Dermis blood vessel endothelial cell (primary cell): ENCODE measurements at regions not wholly inside any gene's neighbourhood (a gene's known extent, or its start where the extent isn't known, plus 50 kb on each side); places are given as distances from the start of the nearest gene placed in this dataset.
"Not testable (repeated sequence)": the region's sequence is repeated elsewhere in the genome, so short reads cannot be mapped to it uniquely, and the experiment has no call there.

Experiments used
- DNase-seq: peaks from one replicate; pipeline ENCODE4 v3.0.0; 2010

- not testable (repeated sequence) for DNase-seq
Observed at GRCh38 chr2:95686056-95686825, 94.4 kb downstream of the TRIM43 start.

DNA sequence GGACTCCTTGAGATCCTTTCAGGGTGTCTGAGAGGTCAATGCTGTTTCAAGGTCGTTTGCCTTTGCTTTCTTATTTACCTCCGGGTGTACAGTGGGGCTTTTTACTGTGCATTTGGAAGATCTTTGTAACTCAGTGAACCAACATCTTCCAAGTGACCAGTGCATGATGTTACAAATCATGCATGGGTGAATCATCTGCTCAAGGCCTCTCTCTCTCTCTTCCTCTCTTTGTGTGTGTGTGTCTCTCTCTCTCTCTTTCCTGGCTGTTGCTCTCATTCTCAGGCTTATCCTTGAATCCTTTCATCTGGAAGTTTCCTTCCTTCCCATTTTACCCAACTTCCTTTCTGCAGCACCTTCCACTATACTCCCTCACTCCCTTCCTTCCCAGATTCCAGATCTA, 96.1 kb downstream of the TRIM43 start:
- not testable (repeated sequence) for DNase-seq

GRCh38 chr2:95691210-95691609, 99.4 kb downstream of the TRIM43 start:
- DNase-seq, result not testable (repeated sequence)

DNA sequence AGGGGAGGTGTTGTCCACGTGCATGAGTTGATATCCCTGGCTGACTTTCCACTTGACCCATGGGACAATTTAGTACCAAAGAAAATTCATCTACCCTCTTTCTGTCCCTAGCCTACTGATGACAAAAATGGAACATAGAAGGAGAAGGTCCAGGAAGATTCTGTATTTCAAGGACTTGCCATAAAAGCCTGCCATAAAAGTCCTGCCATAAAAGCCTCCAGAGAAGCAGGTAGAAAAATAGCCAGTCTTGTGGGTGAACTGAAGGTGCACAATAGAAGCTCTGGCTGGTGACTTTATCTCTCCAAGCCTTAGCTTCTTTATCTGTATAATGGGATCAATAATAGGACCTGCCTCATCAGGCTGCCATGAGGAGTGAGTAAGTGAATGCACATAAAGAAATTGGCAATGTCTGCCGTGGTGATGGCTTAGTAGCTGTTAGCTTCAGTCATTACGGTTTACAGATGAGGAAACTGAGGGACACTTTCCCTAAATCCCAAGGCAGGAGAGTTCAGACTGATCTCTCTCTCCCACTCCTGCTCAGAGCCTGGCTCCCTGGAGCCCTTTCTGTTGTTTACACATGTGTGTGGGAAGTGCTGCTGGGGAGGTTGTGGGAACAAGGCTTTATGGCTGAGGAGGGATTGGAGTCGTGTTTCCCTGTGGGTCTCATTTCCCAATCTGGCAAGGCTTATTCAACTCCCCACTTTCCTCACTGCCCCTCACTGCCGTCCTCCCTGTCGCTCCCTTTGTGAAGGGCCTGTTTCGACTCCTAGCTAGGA, 101.5 kb downstream of the TRIM43 start:
- DNase-seq, result not testable (repeated sequence)

DNA sequence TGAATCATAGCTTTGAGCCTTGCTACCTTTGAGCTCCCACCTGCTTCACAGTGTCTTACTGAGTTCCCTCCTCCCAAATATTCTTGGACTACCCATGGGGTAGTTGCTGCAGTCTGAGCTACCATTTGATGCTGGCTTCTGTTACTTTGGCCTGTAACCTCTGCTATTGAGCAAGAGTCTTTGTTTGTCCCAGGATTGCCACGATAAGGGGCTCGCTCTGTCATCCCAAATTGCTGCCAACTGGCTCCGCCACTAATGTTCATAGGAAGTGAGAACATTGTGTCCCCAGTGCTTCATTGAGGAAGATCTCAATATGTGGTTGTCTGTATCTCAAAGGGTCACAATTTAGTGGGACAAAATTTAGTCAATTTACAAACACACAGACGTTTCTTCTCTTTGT, 103.8 kb downstream of the TRIM43 start:
- no peak for DNase-seq

- no peak for DNase-seq
Observed at GRCh38 chr2:95698146-95698545, 106.3 kb downstream of the TRIM43 start.

DNA sequence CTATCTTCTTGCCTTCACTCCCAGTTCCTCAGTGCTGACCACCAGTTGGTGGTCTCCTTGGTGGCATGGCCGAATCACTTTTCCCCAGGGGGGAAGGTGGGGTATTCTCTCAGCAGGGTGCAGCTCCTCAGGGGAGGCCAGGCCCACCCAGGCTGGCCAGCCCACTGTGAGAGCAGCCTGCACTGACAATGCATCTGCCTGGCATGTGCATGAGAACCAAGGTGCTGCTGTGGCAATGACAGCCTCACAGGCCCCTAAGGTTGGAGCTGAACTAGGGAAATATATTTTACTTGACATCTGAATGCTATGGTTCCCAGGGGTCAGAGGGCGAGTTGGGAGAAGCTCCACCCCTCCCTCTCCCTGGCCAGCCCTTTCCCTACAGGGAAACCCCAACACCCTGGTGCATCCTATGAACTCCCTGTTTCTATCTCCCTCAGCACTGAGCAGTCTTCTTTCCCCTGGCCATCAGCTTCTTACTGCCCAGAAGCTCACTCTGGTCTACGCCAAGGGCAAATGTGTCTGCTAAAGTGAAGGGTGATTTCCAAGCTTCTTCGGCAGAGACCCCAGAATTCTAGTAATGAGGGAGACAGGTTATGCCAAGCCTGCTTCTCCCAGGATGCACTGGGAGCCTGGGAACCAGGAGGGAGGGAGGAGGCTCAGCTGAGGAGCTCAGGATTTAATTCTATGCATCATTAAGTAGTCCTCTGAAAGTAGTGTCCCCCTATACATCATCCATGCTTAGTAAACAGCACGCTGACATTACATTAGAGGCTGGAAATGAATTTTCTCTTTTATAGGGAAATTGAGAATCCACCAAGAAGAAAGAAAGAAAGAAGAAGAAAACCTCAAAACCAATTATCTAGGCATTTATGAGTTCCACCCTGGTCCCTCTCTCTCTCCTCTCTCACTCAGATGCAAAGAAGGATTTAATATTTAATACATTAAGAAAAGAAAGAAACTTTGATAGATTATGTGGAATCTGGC, 107.7 kb downstream of the TRIM43 start:
- not testable (repeated sequence) for DNase-seq

DNA sequence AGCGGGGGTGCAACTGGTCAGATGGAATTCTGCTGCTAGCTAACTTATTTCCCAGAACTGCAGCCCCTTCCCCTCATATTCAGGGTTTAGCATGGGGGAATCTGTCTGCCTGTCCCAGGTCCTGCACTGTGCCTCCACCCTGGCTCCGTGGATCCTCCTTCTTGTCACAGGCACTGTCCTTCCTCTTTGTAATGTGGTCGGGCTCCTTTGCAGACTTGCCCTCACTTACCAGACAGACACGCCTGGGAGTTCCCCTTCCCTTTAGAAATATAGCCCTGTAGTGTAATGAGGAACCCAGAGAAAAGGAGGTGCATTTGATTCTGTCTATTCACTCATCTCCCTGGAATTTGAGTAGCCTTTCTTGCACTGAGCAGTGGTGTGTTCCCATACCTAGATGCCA, 108.7 kb downstream of the TRIM43 start:
- DNase-seq, result no peak

DNA sequence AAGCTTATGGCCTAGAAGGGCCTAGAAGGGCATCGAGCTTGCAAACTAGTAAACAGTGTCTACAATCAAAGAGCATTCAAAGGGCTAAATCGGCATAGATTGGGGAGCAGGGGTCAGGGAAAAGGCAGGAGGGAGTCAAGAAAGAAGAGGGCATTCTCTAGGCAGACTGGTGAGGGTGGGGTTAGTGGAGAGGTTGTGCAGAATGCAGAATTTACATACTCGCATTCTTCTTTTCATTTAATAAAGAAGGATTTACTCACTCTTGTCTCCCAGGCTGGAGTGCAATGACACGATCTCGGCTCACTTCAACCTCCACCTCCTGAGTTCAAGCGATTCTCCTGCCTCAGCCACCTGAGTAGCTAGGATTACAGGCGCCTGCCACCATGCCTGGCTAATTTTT, 110.7 kb downstream of the TRIM43 start:
- no peak for DNase-seq

DNA sequence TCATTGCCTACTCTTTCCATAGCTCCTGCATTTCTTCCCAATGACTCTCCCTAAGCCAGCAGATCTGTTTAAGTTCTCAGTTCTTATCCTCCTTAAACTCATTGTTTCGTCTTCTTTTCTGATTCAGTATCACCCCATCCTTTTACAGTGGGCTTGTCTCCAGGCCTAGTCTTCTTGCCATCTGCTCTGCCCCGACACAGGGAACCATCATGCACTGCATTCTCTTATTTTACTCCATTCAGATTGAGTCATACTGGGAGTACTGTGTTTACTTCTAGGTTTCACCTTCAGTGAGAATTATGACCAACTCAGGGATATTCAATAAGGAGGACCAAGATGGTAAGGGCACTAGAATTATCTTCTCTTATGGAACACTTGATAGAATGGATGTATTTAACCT, 115.4 kb downstream of the TRIM43 start:
- DNase-seq, result not testable (repeated sequence)

- no peak for DNase-seq
Observed at GRCh38 chr2:95707837-95708236, 116.0 kb downstream of the TRIM43 start.

DNA sequence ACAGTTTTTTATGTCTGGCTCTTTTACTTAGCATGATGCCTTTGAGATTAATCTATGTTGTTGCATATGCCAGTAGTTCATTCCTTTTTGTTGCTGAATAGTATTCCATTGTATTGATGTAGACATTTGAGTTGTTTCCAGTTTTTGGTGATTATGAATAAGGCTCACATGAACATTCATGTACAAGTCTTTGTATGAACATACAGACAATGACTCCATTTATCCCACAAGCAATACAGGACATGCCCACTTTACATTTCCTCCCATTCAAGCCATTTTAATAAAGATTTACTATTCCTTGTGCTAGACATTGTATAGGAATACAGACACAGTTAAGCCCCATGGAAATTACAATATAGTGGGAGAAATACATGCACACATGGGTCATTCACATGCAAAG, 118.0 kb downstream of the TRIM43 start:
- DNase-seq, result no peak

GRCh38 chr2:95713470-95714177, 121.8 kb downstream of the TRIM43 start:
- DNase-seq, result not testable (repeated sequence)

DNA sequence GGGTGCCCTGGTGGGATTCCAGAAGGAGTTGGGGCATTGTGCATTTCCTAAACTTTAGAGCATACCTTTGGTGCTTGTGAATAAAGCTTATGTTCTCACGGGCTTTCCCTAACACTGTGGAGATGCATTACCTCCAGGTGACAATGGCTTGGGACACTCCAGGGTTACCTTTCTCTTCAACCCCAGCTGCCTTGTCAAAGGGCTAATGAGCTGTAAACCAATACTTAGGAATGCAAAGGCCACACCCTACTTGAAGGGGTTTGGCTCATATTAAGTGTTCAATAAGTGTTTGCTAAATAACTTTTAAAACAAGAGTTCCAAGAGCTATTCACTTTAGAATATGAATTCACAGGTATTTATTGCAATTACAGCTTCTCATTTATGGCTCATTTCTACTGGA, 122.6 kb downstream of the TRIM43 start:
- DNase-seq, result not testable (repeated sequence)

- no peak for DNase-seq
Observed at GRCh38 chr2:95719473-95720060, 127.8 kb downstream of the TRIM43 start.

GRCh38 chr2:95721726-95722125, 129.9 kb downstream of the TRIM43 start:
- no peak for DNase-seq

DNA sequence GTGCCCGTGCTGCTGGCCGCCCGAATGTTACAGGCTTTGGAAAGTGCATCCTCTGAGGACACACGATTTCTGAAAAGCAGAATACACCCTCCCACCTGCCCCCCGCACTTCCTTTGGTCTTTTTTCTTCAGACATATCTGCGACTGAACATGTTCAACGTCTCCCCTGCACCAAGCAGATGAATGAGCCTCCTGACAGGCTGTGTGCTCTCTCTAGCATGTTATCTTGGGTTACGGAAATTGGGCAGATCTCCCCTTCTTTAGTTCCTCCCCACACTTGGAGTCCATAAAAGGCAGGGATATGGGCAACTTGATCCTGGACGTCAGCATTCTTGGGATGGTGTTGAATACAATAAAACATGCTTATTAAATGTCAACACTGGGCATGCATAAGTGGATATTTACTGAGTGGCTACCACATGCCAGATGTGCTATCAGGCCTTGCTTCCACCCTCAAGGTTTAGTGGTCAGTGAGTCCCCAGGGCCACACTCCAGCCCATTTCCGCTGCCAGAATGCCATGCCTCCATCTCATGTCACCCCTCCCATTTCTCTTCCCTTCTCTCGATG, 130.4 kb downstream of the TRIM43 start:
- DNase-seq, result no peak

- DNase-seq, result not testable (repeated sequence)
Observed at GRCh38 chr2:95723627-95724210, 131.9 kb downstream of the TRIM43 start.

DNA sequence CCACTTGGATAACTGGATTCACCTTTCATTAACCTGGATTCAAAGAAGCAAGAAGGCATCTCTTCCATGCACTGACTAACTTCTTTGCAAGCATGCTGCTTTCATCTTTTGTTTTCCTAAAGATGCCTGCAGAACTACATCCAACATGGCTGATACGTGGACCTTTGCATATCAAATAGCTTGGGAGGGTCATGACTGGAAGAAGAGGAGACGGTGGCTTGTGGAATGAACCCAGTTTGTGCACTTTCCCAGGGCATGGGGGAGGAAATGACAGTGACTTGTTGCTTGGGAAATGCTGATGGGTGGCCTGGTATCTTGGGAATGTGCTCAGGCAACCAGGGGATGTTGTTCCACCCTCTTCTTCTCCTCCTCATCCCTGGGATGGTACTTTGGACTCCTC, 133.4 kb downstream of the TRIM43 start:
- not testable (repeated sequence) for DNase-seq

DNA sequence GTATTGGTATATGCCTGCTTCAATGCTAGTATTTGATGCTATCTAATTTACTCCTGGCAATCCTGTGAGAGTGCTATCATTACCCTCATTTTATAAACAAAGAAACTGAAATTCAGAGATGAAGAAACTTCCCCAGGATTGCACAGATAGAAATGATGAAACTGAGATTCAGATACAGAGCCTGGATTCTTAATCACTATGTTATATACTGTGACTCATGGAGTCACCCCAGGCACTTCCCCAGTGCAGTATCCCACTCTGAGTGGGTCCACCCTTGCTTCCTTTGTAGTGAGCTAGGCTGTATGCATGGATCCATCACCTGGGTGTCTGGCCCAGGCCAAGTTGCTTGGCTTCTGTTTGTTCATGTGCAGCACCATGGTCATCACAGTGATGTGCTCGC, 133.9 kb downstream of the TRIM43 start:
- DNase-seq, result not testable (repeated sequence)

DNA sequence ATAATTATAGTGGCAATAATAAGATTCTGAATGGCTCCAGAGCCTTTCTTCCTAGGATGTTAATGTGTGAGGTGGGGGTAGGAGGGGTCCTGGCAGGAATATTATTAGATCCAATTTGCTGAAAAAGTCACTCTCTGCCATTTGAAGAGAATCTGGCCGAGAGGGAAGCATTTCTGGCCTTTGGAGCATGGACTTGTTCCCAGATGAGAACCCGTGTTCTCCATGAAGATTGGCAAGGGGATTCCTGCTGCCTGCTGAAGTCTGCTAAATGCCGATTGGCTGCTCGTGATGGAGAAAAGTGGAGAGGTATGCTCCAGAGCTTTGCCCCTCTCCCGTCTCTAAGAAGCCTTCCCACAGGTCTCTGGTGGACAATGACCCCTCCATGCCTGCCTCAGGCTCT, 135.6 kb downstream of the TRIM43 start:
- DNase-seq, result not testable (repeated sequence)
